ENCODE measurements at regions not wholly inside any gene's neighbourhood (a gene's known extent, or its start where the extent isn't known, plus 50 kb on each side); places are given as distances from the start of the nearest gene placed in this dataset.

GRCh38 chr12:5348057-5348456, 83.9 kb upstream of the NTF3 start:
- Histone ChIP-seq H3F3A (replicated peaks; ENCODE audit: insufficient read depth) (no peaks in the 10 kb centered on the region), H2AFZ (ENCODE audit: low read depth) (no peak overlapping the region), H3K4me3 (ENCODE audit: low read depth in 2 of 2, low read length in 1 of 2) (no peak overlapping the region), H3K27ac (ENCODE audit: low read depth in 2 of 2, low read length in 1 of 2) (no peak overlapping the region), H3K27me3 (ENCODE audit: insufficient read depth) (no peaks in the 10 kb centered on the region), H3K4me2 (no peak overlapping the region), H3K4me1 (ENCODE audit: control insufficient read depth in 1 of 2, insufficient read depth in 2 of 2, low read depth in 1 of 2, low read length in 1 of 2) (peaks cover 0 to 6% of the 10 kb centered on the region in 2 experiments; a peak in 2 of 4 replicates), H3K9me2 (no peaks in the 10 kb centered on the region), H3K79me2 (ENCODE audit: insufficient read depth) (no peaks in the 10 kb centered on the region), H4K20me1 (ENCODE audit: insufficient read depth) (no peaks in the 10 kb centered on the region), H3K9ac (no peak overlapping the region), H3K9me3 (no peaks in the 10 kb centered on the region; the same call in 1 of the 2 replicates), H3K36me3 (replicated peaks in 1 of 2; ENCODE audit: control insufficient read depth in 1 of 2, insufficient read depth in 2 of 2, low read length in 1 of 2) (no peaks in the 10 kb centered on the region)
- TF ChIP-seq MEF2A (IDR thresholded peaks at IDR 0.05; ENCODE audit: borderline replicate concordance, low read depth), result no peak
- no peak for TF ChIP-seq FOXJ3 (CRISPR knock-in tag; IDR thresholded peaks at IDR 0.05)
- TF ChIP-seq SIN3A (IDR thresholded peaks at IDR 0.05; ENCODE audit: borderline replicate concordance, low read depth, low read length), result no peak
- no peak for TF ChIP-seq RAD21 (IDR thresholded peaks at IDR 0.05; ENCODE audit: low read length)
- TF ChIP-seq POLR2AphosphoS5 (IDR thresholded peaks at IDR 0.05; ENCODE audit: low read depth, low read length), result no peak
- no peak for TF ChIP-seq CHD2 (IDR thresholded peaks at IDR 0.05; ENCODE audit: low read length, partially characterized antibody)
- no peak for TF ChIP-seq GATA2 (CRISPR knock-in tag; IDR thresholded peaks at IDR 0.05)
- no peak for TF ChIP-seq TEAD4 (IDR thresholded peaks at IDR 0.05; ENCODE audit: borderline replicate concordance, insufficient read depth)
- POLR2A ChIA-PET, result no interaction called here
- WGBS (ENCODE audit: low lambda C conversion rate), result 19% methylated on average over 3 of the region's 3 CpGs
- no peak for DNase-seq
- CTCF ChIA-PET, result interaction anchor here (1.0 kb wide), 1 partner anchor 20 kb away, joined by 3 read pairs; no protein-coding TSS in a partner anchor

- Histone ChIP-seq H3K9me2 (no peaks in the 10 kb centered on the region), H3K27me3 (ENCODE audit: insufficient read depth) (no peaks in the 10 kb centered on the region), H3K4me3 (ENCODE audit: low read depth in 2 of 2, low read length in 1 of 2) (no peak overlapping the region), H3K4me2 (no peak overlapping the region), H3K27ac (ENCODE audit: low read depth in 2 of 2, low read length in 1 of 2) (no peak overlapping the region), H3K4me1 (ENCODE audit: control insufficient read depth in 1 of 2, insufficient read depth in 2 of 2, low read depth in 1 of 2, low read length in 1 of 2) (peaks cover 0 to 6% of the 10 kb centered on the region in 2 experiments; a peak in 2 of 4 replicates), H3K9ac (no peak overlapping the region), H3K36me3 (replicated peaks in 1 of 2; ENCODE audit: control insufficient read depth in 1 of 2, insufficient read depth in 2 of 2, low read length in 1 of 2) (no peaks in the 10 kb centered on the region), H3K9me3 (no peaks in the 10 kb centered on the region; the same call in 1 of the 2 replicates), H4K20me1 (ENCODE audit: insufficient read depth) (no peaks in the 10 kb centered on the region), H2AFZ (ENCODE audit: low read depth) (no peak overlapping the region), H3F3A (replicated peaks; ENCODE audit: insufficient read depth) (no peaks in the 10 kb centered on the region), H3K79me2 (ENCODE audit: insufficient read depth) (no peaks in the 10 kb centered on the region)
- 9% methylated on average over 4 of the region's 4 CpGs for WGBS (ENCODE audit: low lambda C conversion rate)
- peak; percentile 12 for DNase-seq
- TF ChIP-seq GATA2 (CRISPR knock-in tag; IDR thresholded peaks at IDR 0.05) (peak; percentile 35; the same call in 1 of the 2 replicates), RCOR1 (IDR thresholded peaks at IDR 0.05; ENCODE audit: low read length) (no peak), TEAD4 (IDR thresholded peaks at IDR 0.05; ENCODE audit: borderline replicate concordance, insufficient read depth) (no peak)
- POLR2A ChIA-PET, result no interaction called here
- CTCF ChIA-PET, result no interaction called here
Measured at GRCh38 chr12:5348491-5348890, 83.4 kb upstream of the NTF3 start.

GRCh38 chr12:5364036-5364770, 67.7 kb upstream of the NTF3 start:
- Histone ChIP-seq H3K27me3 (ENCODE audit: insufficient read depth) (no peaks in the 10 kb centered on the region), H3K4me1 (ENCODE audit: control insufficient read depth in 1 of 2, insufficient read depth in 2 of 2, low read depth in 1 of 2, low read length in 1 of 2) (no peaks in the 10 kb centered on the region), H3K4me2 (no peak overlapping the region), H3K9ac (no peak overlapping the region), H3F3A (replicated peaks; ENCODE audit: insufficient read depth) (no peaks in the 10 kb centered on the region), H3K36me3 (replicated peaks in 1 of 2; ENCODE audit: control insufficient read depth in 1 of 2, insufficient read depth in 2 of 2, low read length in 1 of 2) (no peaks in the 10 kb centered on the region), H3K79me2 (ENCODE audit: insufficient read depth) (no peaks in the 10 kb centered on the region), H3K9me2 (no peaks in the 10 kb centered on the region), H4K20me1 (ENCODE audit: insufficient read depth) (no peaks in the 10 kb centered on the region), H3K9me3 (no peaks in the 10 kb centered on the region), H3K27ac (ENCODE audit: low read depth in 2 of 2, low read length in 1 of 2) (no peak overlapping the region), H3K4me3 (ENCODE audit: low read depth in 2 of 2, low read length in 1 of 2) (no peak overlapping the region), H2AFZ (ENCODE audit: low read depth) (no peak overlapping the region)
- 42% methylated on average over 5 of the region's 5 CpGs for WGBS (ENCODE audit: low lambda C conversion rate)
- ChIA-PET CTCF (no interaction called here), POLR2A (no interaction called here)
- TF ChIP-seq EZH2phosphoT487 (IDR thresholded peaks at IDR 0.05; ENCODE audit: borderline replicate concordance, low read depth) (no peak), CTCF (IDR thresholded peaks at IDR 0.05) (no peak), JUND (IDR thresholded peaks at IDR 0.05) (no peak), YY1 (IDR thresholded peaks at IDR 0.05; ENCODE audit: low read depth) (no peak), RXRA (IDR thresholded peaks at IDR 0.05; ENCODE audit: borderline replicate concordance, low read depth) (no peak), TEAD4 (IDR thresholded peaks at IDR 0.05; ENCODE audit: borderline replicate concordance, insufficient read depth) (no peak), RFX5 (IDR thresholded peaks at IDR 0.05; ENCODE audit: low read length) (no peak)
- DNase-seq, result no peak
